NCI-H1417 (cell line): ENCODE measurements at regions not wholly inside any gene's neighbourhood (a gene's known extent, or its start where the extent isn't known, plus 50 kb on each side); places are given as distances from the start of the nearest gene placed in this dataset.
"Not testable (repeated sequence)": the region's sequence is repeated elsewhere in the genome, so short reads cannot be mapped to it uniquely, and the experiment has no call there.

ENCODE experiments used
- DNase-seq, 3 experiments: peaks; one replicate each; lab custom pipeline; 2025; lab: John Stamatoyannopoulos, UW

DNA sequence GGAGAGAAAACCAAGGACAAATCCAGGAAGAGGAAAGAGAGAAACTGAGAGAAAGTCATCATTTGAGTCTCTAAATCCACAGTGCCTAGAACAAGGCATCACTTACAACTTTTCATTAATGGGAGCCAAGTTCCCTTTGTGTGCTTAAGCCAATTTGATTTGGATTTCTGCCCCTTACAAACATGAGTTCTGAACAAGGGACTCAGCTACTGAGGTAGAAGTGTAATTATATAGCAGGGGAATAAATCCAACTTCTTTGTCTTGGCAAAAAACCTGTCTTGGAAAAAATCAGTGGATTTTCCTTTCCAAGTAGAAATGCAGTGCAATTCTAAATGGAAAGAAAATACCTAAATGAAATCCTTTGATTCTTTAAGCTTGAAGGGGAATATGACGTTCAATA lies 307.2 kb upstream of the CNTN3 start:
- no peak for DNase-seq

DNA sequence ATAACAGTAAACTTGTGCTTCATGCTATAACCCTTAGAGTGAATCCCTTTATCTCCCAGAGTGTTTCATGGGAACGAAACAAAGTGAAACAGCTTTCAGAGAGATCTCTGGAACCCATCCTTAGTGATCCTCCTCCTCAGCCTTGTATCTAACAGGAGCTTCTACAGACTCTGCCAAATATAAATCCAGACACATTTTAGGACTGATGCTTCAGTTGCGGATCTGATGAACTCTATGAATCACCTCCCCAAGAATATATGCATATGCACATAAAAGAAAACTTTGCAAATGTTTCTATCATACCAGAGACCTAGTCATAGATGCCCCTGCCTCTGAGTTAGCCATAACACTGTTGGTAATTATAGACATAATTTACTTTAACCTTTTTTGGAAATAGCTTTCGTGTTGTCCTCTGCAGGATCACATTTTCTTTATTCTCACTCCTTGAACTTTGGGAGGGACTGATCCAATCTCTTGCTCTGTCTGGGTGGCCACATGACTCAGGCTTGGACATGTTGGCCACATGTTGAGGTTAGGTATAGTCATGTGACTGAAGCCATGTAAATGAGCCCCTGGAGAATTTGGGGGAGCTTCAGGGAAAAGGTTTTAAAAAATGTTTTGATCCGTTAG lies 306.4 kb upstream of the CNTN3 start:
- DNase-seq: no peak

DNA sequence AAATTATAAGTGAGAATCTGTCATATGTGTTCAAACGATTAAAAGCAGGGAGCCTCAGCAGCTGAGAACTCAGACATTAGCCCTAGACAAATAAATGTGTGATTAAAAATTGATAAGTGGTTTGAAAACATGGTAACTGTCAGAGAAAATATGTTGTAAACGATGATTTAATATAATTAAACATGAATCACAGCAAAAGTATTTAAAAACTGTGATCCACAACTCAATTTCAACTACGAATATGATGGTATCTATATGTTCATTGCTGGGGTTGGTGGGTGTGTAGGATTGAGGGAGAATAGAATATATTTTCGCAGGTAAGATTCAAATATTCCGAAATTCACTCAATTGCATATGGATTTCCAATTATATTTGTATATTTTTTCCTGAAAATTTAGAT lies 302.2 kb upstream of the CNTN3 start:
- no peak for DNase-seq

DNA sequence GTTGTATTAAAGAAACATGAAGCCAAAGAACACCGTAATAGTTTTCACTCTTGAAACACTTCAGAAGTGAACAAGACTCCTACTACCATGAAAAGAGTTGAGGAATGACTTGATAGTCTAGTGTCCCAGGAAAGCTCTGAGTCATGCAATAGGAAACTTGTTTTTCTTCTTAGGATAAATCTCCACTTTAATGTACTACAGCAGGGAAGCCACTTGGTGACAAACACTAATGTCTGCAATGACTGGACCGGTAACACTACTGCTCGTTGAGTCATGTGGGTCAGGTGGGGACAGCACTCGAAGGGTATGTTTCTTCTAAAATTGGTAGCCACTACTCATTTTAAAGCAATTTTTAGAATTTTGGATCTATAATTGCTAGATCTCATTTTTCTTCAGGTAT lies 291.7 kb upstream of the CNTN3 start:
- DNase-seq: no peak

DNA sequence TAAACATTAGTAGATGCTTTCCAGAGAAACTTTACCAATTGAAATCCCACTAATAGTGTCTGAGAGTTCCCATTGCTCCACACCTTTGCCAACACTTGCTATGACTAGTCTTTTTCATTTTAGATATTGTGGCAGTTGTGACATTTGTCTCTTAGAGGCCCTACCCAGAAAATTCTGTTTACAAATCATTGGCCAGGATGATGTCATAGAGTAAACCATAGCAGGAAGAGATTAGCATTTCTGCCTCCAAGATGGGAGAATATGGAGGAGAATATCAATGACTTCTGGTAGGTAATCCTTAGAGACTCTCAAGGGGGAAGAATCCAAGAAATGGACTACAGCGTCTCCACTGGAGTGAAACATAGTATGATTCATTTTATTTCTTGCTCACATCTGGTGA lies 291.0 kb upstream of the CNTN3 start:
- no peak for DNase-seq

DNA sequence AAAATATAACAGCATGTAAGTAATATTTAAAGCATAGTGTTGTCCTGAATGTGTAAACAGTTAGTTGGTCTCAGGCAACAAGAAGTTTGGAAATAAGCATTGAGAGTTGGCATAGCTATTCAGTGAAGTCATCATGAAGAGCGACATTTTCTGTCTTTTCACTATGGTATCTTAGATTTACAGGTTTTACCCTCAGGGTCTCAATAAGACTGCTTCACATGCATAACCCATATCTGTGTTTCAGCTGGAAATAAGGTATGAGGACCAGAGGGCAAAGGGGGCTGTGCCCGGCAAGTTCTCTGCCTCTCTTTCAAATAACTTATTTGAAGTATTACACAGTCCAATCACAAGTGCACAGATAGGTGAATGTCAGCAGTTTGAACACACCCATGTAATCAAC lies 290.2 kb upstream of the CNTN3 start:
- no peak for DNase-seq

DNA sequence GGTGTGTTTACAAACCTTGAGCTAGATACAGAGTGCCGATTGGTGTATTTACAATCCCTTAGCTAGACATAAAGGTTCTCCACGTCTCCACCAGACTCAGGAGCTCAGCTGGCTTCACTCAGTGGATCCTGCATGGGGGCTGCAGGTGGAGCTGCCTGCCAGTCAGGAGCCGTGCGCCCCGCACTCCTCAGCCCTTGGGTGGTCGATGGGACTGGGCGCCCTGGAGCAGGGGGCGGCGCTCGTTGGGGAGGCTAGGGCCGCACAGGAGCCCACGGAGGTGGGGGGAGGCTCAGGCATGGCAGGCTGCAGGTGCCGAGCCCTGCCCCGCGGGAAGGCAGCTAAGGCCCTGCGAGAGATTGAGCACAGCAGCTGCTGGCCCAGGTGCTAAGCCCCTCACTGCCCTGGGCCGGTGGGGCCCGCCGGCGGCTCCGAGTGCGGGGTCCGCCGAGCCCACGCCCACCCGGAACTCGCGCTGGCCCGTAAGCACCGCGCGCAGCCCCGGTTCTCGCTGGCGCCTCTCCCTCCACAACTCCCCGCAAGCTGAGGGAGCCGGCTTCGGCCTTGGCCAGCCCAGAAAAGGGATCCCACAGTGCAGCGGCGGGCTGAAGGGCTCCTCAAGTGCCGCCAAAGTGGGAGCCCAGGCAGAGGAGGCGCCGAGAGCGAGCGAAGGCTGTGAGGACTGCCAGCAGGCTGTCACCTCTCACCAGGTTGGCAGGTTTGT lies 285.5 kb upstream of the CNTN3 start:
- DNase-seq: not testable (repeated sequence)

DNA sequence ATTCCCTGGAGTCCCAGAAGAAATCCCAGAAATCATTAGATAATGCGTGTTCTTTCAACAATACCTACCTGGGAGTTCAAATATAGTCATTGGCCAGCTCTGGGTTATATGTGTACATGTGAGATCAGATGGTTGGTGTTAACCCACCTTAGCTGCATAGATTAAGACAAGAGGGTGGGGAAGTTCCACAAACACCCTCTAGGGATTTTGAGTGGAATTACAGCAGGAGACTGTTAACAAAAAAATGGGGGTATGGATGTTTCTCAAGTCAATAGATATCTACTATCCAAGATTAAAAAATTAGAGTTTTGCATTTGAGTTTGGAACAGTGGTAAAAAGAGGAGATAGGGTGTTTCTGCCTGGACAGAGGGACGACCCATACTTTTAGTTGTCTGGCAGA lies 282.5 kb upstream of the CNTN3 start:
- DNase-seq: peak in 1 of 3 experiments; percentile 15

DNA sequence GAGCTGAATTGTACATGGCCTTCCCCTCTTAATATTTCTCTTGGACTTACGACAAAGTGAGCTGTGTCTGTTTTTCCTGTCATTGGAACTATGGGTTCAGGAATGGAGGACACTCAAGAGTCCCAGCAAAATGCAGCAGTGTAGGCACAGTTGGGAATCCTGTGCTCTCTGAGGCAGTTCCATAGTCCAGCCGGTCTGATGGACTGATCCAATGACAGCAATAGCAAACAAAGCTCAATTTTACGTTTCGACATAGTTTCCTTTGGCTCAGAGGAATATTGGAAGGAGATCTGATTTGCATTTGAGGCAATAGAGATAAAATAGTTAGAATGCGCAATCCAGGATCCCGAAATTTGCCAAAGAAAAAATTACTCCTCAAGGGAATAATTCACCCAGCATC lies 276.9 kb upstream of the CNTN3 start:
- no peak for DNase-seq

DNA sequence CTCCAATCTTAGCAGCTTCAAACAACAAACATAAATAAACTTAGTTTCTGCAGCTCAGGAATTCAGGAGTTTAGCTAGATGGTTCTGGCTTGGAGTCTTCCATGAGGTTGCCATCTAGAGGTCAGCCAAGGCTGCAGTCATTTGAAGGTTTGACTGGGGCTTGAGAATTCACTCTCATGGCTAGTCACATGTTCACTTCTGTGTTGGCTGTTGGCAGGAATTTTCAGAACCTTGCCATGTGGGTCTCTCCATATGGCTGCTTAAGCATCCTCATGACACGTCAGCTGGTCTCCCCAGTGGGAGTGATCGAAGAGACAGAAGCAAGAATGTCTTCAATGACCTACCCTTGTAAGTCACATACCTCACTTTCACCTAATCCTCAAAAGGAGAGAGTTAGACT lies 269.2 kb upstream of the CNTN3 start:
- DNase-seq: peak in 1 of 3 experiments; percentile 11

DNA sequence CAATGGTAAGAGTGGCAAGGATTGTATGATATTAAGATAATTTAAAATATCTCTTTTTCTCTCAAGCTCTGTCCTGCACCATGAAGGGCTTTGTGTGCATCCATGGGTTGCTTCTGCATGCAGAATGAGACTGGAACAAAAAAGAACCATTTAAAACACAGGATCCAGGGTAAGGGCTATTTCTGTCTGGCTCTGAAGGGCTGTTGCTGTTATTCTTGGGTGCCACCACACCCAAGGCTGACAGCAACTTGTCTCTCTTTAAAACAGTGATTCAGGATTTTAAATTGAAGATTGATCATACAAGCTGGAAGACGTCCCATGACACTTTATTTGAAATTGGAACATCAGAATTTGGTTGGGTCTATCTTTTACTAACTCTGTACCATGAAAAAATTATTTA lies 268.8 kb upstream of the CNTN3 start:
- no peak for DNase-seq

DNA sequence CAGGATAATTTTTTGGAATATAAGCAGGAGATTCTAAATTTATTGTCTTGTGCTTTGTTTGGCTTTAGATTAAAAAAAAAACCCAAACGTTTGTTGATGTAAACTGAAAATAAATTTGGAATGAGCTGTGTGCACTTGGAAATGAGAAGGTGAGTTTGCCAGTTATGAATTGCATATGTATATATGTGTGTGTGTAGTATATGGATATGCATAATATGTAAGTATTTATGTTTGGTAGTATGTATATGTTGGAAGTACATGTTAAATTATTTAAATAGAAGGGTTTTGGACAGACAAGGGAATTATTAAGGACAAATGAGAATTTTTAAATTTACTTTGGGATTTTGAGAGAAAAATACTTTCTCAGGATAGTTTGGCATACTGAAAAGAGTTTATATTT lies 265.8 kb upstream of the CNTN3 start:
- DNase-seq: no peak

DNA sequence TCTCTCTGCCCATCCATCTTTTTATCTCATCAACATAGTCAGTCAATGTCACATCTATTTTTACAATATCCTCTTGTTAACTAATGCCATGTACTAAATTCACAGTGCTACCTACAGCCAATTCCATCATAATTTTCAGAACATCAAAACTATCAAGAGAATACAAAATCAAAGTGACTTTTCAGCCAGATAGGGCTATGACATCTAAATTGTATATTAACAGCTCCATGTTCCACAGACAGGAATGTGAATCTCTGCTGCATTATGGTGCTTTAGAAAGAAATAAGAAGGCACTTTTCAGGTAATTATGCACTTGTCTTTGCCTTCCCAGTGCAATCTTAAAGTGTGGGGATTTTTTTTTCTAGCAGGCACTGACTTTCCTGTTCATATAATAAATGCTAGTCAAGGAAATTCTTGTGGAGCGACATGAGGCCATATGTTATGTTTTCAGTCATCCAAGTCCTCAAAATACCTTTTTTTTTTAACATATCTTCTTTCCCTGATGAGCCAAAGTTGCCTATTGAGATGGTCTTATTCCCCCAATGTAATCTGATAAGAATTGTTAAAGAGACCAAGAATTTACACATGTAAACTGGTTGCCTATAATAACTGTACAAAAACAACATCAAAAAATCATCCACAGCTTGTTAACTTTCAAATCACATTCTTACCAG lies 252.0 kb upstream of the CNTN3 start:
- no peak for DNase-seq

DNA sequence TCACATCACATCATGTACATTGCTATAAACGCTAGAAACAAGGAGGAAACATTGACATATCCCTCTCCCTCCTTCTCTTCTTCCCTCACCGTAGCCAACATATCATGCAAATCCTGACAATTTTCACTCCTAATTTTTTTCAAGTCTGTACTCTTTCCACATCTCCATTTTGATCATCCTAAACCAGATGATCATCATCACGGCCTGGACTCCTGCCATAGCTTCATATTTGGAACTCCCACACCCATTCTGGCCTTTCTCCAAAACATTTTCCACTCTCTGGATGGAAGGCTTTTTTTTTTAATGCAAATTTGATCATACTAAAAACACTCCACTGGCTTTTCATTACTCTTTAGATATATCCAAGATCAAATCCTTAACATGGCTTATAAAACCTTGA lies 248.0 kb upstream of the CNTN3 start:
- DNase-seq: no peak

DNA sequence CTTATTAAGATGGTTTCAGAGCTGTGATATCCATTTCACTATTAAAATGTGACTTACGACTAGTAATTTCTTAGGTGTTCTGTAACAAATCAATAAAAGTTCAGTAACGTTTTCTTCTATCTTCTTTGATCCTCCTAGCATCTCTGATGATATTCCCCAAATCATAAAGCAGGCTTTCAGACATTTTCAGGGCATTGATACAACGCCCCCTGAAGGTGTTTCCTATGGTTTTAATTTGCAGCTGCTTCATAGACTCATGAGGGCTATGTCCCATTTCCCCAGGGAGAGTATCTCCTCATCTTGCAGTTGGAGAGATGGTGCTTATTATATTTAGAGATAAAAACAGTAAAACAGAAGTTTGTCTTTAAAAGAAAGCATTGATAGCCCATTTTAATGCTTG lies 246.8 kb upstream of the CNTN3 start:
- no peak for DNase-seq

DNA sequence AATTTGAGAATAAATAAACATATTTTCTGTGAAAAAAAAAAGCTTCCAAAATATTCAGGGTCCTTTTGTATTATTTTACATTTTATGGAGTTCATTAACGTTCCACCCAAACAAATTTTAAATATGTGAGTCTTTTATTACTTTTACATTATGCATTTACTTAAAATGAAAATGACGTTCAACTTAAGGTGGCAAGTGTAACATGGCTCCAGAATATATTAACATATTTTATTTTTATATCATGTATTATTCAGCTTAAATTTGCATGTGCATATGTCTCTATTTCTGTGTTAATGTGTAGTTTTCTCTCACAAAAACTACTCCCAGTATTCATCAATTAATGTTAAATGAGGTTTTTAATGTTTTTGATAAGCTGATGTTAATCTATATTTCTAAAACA lies 243.6 kb upstream of the CNTN3 start:
- no peak for DNase-seq

DNA sequence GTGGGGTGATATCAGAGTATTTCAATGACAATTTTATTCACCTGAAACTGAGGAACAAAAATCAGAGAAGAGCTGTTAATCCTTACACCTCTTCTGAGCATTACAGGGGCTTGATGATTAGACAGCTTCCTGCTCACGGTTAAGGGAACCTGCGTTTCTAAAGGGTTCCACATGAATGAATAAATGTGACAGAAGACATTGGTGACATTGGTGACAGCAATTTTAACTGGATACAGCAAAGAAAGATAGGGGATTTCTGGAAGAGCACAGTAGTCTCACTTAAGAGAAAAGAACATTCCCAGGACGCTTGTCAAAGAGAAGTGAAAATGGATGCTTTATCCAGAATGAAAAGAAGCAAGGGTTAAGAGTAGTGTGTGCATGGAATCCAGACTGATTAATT lies 235.9 kb upstream of the CNTN3 start:
- DNase-seq: no peak

DNA sequence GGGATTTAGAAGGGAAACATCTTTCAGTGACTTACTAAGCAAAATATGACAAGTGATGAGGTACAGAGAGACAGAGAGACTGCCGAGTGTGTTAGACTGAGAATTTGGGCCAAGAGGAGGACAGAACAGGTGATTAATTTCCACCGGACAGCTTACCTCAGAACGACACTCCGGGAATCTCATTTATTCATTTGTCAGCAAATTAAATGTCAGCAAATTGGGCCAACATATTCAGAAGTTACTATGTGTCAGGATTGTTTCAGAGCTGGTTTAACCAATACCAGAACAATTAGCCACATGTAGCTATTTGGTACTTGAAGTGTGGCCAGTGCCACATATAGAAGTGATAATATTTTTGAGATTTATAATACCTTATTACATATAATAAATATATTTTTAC lies 232.6 kb upstream of the CNTN3 start:
- DNase-seq: no peak

DNA sequence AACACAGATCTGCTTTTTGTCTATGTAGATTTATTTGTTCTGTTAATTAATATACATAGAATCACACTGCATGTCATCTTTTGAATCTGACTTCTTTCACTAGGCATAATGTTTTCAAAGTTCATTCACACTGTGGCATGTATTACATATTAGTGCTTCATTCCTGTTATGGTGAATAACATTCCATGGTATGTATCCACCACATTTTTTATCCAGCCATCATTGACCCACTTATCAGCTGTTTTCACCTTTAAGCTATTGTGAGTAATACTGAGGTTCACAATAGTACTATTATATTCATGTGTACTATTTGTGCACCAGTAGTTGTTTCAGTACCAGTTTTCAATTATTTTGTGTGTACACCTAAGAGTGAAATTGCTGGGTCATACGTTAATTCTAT lies 230.6 kb upstream of the CNTN3 start:
- DNase-seq: no peak

DNA sequence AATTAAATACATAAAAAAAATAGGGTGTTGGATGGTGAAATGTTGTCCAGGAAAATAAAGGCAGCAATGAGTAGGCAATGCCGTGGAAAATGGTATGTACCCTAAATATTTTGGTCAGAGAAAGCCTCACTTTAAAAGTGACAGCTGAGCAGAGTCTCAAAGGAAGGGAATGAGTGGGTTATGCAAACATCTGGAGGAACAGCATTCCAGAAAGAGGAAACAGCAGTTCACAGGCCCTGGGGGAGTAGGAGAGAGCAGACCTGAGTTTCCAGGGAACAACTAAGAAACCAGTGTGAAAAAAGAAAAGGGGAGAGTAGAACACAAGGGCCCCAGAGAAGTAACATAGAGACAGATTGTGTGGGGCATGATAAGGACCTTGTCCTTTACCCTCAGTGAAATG lies 230.0 kb upstream of the CNTN3 start:
- no peak for DNase-seq

DNA sequence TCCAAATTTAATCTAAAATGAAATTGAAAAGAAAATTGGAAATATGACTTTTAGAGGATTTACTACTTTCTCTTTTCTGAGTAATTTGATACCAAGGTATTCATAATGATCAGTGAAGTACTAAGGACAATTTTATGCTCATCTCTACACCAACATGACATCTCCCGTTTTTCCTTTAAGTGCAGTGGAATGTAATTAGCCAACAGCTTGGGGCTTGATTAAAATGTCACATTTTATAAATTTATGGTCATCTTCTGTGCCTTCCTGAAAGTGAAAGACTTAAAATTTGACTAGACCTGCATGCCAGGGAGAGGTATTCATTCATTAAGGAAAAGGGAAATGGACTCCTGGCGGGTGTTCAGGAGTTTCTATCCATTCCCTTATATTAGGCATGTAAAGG lies 228.2 kb upstream of the CNTN3 start:
- DNase-seq: no peak

DNA sequence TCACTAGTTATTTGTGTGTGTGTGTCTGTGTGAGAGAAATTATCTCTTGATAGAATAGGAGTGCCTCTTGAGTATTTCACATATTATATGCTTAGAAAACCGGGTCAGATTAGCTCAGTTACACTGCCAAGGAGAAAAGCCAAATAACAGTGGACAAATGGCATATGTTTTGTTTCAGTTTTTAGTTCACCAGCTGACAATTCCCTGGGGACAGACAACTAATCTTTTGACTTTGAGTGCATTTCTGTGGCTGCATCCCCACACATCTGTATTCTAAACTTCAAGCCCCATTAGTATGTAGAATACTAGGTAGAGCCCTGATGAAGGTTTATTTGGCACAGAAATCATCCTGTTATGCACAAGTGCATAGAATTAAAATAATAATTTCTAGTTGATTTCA lies 227.7 kb upstream of the CNTN3 start:
- no peak for DNase-seq

DNA sequence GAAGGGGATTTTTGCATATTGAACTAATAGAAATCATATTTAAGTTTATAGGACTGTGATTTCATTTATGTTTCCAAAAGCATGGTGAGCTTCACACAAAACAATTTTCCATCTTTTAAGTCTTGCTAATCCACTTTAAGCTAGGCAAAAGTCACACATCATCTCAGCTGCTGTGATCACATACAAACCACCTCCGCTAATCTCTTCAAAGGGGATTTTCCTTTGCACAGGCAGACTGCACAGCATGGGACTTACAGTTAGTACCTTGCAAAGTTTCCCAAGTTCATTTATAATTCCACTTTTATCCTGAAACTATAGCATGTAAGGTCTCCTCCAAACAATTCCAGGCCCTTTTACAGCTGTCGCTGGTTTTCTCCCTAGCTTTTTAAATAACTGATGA lies 225.1 kb upstream of the CNTN3 start:
- no peak for DNase-seq

DNA sequence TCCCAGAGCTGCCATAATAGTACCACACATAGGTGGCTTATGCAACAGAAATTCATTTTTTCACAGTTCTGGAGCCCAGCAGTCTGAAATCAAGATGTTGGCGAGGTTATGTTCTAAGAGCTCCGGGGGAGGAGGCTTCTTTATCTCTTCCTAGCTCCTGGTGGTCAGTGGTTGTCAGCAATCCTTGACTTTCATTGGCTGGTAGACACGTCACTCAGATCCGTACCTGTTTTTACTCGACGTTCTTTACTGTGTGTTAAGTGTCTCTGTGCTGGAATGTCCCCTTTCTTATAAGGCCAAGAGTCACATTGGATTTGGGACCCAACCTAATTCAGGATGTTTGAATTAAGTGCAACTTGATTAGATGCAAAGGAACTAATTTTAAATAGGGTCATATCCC lies 218.5 kb upstream of the CNTN3 start:
- no peak for DNase-seq
